CD4-positive, alpha-beta T cell treated with Interleukin-12 subunit alpha and Interleukin-12 subunit beta, for 1 hour (primary cell): ENCODE measurements at regions not wholly inside any gene's neighbourhood (a gene's known extent, or its start where the extent isn't known, plus 50 kb on each side); places are given as distances from the start of the nearest gene placed in this dataset.
"Not testable (repeated sequence)": the region's sequence is repeated elsewhere in the genome, so short reads cannot be mapped to it uniquely, and the experiment has no call there.

Experiments used
- DNase-seq: peaks from one replicate; pipeline ENCODE4 v3.0.0-alpha.2; 2020

GRCh38 chr12:131401907-131402633 is 308.8 kb upstream of the SFSWAP start:
- DNase-seq, result not testable (repeated sequence)

GRCh38 chr12:131402781-131403396 is 308.0 kb upstream of the SFSWAP start:
- no peak for DNase-seq

DNA sequence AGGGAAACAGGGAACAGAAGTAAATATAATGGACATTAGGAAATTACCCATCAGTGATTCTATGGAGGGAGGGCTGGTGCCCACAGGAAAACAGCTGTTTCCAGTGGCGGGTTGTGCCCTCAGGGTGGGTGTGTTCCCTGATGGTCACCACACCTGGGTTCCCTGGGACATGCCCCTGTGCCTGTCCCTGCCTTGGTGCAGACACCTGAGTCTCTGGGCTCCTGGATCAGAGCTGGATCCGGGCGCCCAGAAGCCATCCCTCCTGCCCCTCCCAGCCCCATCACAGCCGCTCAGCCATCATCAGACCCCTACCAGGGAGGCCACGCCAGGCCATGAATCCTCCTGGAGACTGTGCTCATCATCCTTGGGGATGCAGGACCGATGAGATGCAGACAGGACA is 307.2 kb upstream of the SFSWAP start:
- DNase-seq, result no peak

DNA sequence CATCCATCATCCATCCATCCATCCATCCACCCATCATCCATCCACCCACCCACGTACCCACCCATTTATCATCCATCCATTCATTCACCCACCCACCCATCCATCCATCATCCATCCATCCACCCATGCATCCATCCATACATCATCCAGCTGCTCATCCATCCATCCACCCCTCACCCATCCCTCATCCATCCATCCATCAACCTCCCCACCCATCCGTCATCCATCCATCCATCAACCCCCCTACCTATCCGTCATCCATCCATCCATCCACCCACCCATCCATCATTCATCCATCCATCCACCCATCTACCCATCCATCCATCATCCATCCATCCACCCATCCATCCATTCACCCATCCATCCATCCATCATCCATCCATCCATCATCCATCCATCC is 306.2 kb upstream of the SFSWAP start:
- no peak for DNase-seq

DNA sequence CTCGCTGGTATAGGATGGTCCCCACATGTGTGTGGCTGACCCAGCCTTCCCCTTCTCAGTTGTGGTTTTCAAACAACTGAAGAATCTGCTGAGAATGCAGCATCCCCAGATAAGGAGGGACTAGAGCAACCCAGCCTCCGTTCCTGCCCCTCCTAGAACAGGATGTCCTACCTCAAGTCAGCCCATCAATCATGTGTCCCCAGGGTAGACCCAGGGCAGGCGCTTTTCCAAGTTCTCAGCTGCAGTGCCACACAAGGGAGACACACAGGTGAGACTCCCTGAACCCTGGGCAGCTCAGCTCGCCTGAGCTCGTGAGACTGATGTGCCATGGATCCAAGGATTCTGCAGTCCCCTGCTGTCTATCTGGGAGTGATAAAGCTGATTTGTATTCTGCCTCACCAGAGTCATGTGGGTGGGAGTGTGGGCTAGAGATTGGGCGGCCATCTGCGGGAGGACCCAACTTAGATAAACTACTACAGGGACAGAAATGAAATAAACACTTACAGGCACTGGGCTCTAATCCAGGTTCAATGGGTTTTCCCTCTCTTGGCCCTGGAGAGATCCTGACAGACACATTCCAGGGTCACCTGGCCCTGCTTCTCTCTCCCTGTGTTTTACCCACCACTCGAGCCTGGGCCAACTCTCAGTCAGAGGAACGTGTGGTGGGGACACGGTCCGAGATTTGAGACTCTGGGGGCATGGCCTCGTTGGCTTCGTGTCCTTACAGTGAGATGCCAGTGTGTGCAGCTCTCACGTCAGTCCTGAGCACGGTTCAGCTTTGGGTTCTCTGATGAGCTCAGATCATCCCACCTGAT is 303.5 kb upstream of the SFSWAP start:
- DNase-seq, result no peak

DNA sequence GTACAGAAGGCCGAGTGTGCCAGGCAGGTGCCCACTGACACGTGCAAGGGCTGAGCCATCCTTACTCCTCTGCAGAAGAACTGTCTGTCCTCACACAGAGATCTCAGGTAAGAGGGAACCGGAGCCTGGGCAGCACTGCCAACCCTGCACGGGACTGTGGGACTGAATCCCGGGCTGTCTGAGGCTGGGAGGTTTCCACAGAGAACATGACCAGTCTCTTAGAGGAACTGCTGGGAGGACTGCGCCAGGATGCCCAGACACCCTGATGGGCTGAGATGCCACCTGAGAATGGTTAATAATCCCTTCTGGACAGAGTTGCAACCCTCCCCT is 302.9 kb upstream of the SFSWAP start:
- no peak for DNase-seq

- no peak for DNase-seq
Observed at GRCh38 chr12:131408484-131408883, 302.4 kb upstream of the SFSWAP start.

DNA sequence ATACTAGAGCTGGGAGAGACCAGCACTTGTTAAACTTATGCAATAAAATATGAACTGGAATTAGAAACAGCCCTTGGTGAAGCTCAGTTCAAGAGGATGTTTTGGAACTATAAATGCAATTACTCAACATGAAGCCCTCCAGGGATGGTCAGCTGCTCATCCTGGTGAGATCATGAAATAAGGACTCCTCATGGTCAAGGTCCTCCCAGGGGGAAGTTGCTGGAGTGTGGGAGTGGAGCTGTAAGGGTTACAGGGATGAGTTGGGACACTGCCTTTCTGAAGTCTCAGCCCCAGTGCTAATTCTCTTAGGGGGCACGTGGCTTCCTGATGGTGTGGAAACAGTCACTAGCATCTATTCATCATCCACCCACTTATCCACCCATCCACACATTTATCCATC is 301.7 kb upstream of the SFSWAP start:
- no peak for DNase-seq

DNA sequence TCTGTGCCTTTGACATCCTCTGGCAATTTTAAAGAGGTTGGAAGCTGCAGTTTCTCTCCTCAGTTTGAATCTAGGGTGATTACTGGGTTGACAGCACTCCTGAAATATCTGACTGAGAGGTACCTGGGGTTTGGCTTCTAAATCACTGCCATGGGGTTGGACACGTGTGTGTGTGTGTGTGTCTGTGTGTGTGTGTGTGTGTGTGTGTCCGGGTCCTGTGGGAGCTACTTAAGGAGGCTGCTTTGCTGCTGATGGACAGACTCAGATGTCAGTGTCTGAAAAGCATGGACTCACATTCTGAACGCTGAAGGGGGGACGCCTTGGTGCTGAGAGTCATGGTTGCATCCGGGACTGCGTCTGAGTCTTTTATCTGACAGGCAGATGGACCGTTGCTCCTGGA is 299.1 kb upstream of the SFSWAP start:
- not testable (repeated sequence) for DNase-seq

GRCh38 chr12:131413006-131413405 is 297.9 kb upstream of the SFSWAP start:
- DNase-seq, result no peak

DNA sequence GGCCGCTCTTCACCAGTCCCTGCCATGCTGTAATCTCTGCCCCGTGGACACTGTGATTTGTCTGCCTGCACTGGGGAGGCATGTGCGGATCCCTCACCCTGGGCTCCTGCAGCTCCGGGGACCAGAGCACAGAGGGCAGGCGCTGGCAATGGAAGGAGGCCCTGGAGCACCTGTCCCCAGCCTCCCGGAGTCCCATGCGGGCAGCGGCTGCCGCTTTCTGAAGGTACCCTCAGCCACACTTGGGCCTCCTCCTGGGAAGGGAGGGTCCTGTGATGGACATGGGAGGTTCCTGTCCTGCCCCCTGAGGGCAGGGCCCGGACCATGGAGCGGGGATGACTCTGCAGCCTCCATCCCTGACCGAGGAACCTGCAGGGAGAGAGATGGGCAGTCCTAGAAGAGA is 297.4 kb upstream of the SFSWAP start:
- DNase-seq, result no peak

- DNase-seq, result not testable (repeated sequence)
Observed at GRCh38 chr12:131414155-131414922, 296.6 kb upstream of the SFSWAP start.

DNA sequence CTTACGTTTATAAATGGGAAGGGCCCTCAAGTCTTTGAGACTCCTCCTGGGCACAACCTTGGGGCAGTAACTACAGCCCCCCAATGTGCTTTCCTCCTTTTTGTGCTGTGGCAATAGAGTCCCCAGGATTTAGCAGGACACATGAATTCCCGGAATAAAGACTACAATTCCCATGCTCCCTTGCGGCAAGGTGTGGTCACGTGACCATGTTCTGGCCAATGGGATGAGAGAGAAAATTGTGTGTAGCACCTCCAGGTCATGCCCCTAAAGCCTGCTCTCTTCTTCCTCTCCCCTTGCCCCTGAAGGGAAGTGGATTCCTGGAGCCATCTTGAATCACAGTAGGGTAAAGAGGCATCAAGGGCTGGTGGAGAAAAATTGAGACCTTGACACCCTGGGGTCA is 295.1 kb upstream of the SFSWAP start:
- DNase-seq, result no peak

GRCh38 chr12:131418121-131418520 is 292.8 kb upstream of the SFSWAP start:
- no peak for DNase-seq

DNA sequence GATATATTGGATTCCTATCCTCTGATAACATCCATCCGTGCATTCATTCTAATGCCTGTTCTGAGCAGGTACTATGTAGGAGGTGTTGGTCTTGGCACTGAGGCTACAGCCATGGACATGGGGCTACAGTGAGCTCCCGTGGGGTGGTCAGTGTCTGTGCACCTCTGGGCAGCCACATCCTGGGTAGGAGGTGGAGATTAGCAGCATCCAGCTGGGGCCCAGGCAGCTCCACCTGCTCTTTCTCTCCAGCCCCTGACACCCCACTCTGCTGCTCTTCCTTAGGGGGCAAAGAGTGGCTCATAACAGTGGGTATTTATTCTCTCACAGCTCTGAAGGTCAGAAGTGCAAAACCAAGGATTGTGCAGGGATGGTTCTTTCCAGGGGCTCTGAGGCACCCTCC is 292.0 kb upstream of the SFSWAP start:
- DNase-seq, result no peak

- DNase-seq, result no peak
Observed at GRCh38 chr12:131420867-131421447, 289.9 kb upstream of the SFSWAP start.

- DNase-seq, result no peak
Observed at GRCh38 chr12:131421509-131422186, 289.2 kb upstream of the SFSWAP start.

DNA sequence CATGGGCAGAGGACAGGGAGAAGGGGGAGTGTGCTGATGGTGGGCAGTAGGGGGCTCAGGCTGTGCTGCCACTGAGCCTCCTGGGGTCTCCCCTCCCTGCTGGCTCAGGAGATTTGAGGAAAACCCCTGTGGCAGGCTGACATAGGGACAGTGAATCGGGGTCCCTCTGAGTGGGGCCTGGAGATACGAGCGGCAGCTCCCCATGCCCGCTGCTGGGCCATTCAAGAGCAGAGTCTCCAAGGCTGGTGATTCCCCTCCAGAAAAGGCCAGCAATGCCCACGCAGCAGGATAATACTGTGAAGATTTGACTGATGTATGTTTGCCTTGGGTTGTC is 288.7 kb upstream of the SFSWAP start:
- no peak for DNase-seq

DNA sequence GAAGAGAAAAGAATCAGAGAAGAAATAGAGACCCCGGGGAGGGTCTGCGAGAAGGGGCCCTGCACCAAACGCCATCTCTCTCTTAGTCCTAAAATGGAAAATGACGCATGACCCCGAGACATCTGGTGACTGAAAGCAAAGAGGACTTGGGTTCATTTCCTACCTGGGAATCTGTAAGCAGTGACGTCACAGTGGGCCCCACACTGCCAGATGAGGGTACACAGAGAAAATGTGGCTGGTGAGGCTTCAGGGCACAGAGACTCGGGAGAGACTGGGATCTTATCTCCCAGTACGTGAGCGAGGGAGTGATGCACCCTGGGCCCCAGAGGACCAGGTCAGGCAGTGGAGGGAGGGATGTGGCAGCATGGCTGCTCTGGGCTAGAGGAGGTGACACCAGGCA is 288.1 kb upstream of the SFSWAP start:
- DNase-seq, result no peak

- DNase-seq, result no peak
Observed at GRCh38 chr12:131424270-131424669, 286.6 kb upstream of the SFSWAP start.

GRCh38 chr12:131425112-131426075 is 285.5 kb upstream of the SFSWAP start:
- DNase-seq, result no peak
